ENCODE measurements at regions not wholly inside any gene's neighbourhood (a gene's known extent, or its start where the extent isn't known, plus 50 kb on each side); places are given as distances from the start of the nearest gene placed in this dataset.

DNA sequence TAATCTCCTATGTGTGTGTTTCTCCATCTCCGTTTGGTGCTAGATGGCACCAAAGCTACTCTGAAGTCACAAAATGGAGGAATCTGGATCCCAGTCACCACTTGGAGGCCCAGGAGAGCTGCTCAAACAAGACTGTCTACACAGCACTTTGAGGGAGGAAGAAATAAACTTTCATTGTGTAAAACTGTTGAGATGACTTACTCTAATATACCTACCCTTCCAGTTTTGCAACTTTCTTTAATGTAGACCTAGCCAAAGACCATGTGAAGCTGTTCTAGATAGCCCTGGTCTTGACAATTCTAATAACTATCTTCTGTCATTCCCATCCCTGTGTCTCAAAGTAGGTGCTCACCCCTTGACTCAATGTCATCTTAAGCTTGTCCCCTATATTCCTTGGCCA lies 52.8 kb upstream of the TAB3 start:
- TF ChIP-seq POLR2AphosphoS5 (IDR thresholded peaks at IDR 0.05) (no peak), POLR2A (IDR thresholded peaks at IDR 0.05) (no peak)
- TF ChIP-seq, protein P1, sequence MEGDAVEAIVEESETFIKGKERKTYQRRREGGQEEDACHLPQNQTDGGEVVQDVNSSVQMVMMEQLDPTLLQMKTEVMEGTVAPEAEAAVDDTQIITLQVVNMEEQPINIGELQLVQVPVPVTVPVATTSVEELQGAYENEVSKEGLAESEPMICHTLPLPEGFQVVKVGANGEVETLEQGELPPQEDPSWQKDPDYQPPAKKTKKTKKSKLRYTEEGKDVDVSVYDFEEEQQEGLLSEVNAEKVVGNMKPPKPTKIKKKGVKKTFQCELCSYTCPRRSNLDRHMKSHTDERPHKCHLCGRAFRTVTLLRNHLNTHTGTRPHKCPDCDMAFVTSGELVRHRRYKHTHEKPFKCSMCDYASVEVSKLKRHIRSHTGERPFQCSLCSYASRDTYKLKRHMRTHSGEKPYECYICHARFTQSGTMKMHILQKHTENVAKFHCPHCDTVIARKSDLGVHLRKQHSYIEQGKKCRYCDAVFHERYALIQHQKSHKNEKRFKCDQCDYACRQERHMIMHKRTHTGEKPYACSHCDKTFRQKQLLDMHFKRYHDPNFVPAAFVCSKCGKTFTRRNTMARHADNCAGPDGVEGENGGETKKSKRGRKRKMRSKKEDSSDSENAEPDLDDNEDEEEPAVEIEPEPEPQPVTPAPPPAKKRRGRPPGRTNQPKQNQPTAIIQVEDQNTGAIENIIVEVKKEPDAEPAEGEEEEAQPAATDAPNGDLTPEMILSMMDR (IDR thresholded peaks at IDR 0.05): no peak
